ENCODE measurements at regions not wholly inside any gene's neighbourhood (a gene's known extent, or its start where the extent isn't known, plus 50 kb on each side); places are given as distances from the start of the nearest gene placed in this dataset.

DNA sequence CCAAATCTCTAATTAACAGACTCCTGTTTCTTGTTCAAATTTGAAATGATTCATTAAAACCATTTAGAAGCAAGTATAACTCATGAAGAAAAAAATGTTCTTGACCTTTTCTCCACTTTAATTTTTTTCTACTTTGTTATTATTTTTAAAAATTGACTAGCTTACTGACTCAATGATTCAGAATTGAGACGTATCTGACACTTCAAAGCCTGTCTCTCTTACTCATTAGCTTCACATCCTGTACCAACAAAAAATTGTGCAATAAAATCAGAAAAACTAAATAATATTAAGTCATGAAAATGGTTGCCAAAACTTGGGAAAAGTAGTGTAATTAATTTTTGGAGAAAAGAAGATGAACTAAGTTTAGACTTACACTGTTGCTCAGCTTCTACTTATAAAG, 331.2 kb downstream of the SLC16A7 start:
- Histone ChIP-seq H3K27me3 (no peaks in the 10 kb centered on the region), H3K4me3 (no peak overlapping the region), H3K36me3 (no peaks in the 10 kb centered on the region), H3K4me1 (no peaks in the 10 kb centered on the region), H3K27ac (no peak overlapping the region), H3K9me3 (no peaks in the 10 kb centered on the region)
- no peak for DNase-seq (ENCODE audit: low spot score in 2 of 2)
- no peak for TF ChIP-seq CTCF (IDR thresholded peaks at IDR 0.05)
- no peak for TF ChIP-seq POLR2AphosphoS5 (IDR thresholded peaks at IDR 0.05)
- TF ChIP-seq POLR2A (IDR thresholded peaks at IDR 0.05), result no peak
- intact Hi-C loops (cut with DNase I; ENCODE audit: low total_unique reads), result no loop called here

DNA sequence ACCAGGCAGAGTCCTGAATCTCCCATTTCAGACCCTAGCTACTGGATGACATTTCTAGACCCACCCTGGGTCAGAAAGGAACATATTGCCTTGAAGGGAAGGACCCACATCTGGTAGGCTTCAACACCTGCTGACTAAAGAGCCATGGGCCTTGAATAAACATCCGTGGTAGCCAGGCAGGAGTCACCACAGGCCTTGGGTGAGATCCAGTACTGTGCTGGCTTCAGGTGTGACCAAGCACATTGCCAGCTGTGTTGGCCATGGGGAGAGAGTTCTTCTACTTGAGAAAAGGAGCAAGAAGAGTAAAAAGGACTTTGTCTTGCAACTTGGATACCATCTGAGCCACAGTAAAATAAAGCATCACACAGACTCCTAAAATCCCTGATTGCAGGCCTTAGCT, 332.6 kb downstream of the SLC16A7 start:
- no peak overlapping the region for H3K4me3 ChIP-seq
- H3K9me3 ChIP-seq, result no peaks in the 10 kb centered on the region
- no peaks in the 10 kb centered on the region for H3K4me1 ChIP-seq
- no peak for TF ChIP-seq POLR2AphosphoS5 (IDR thresholded peaks at IDR 0.05)
- no peak for TF ChIP-seq CTCF (IDR thresholded peaks at IDR 0.05)
- TF ChIP-seq POLR2A (IDR thresholded peaks at IDR 0.05), result no peak
- no peak for DNase-seq (ENCODE audit: low spot score in 2 of 2)
- H3K27me3 ChIP-seq, result no peaks in the 10 kb centered on the region
- no peak overlapping the region for H3K27ac ChIP-seq
- H3K36me3 ChIP-seq, result no peaks in the 10 kb centered on the region
- intact Hi-C loops (cut with DNase I; ENCODE audit: low total_unique reads), result no loop called here

GRCh38 chr12:59929110-59929509, 333.3 kb downstream of the SLC16A7 start:
- Histone ChIP-seq H3K4me3 (no peak overlapping the region), H3K27me3 (no peaks in the 10 kb centered on the region), H3K36me3 (no peaks in the 10 kb centered on the region), H3K4me1 (no peaks in the 10 kb centered on the region), H3K9me3 (no peaks in the 10 kb centered on the region), H3K27ac (no peak overlapping the region)
- no peak for TF ChIP-seq POLR2A (IDR thresholded peaks at IDR 0.05)
- TF ChIP-seq CTCF (IDR thresholded peaks at IDR 0.05), result no peak
- no peak for TF ChIP-seq POLR2AphosphoS5 (IDR thresholded peaks at IDR 0.05)
- no peak for DNase-seq (ENCODE audit: low spot score in 2 of 2)
- intact Hi-C loops (cut with DNase I; ENCODE audit: low total_unique reads), result no loop called here

DNA sequence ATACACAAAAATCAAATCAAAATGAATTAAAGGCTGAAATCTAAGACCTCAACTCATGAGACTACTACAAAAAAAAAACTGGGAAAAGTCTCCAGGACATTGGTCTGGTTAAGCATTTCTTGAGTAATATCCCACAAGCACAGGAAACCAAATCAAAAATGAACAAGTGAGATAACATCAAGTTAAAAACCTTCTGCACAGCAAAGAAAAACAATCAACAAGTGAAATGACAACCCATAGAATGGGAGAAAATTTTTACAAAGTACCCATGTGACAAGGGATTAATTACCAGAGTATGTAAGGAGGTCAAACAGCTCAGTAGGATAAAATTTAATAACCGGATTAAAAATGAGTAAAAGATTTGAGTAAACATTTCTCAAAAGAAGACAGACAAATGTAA, 338.7 kb downstream of the SLC16A7 start:
- H3K36me3 ChIP-seq, result no peaks in the 10 kb centered on the region
- H3K9me3 ChIP-seq, result no peaks in the 10 kb centered on the region
- DNase-seq (ENCODE audit: low spot score in 2 of 2), result no peak
- TF ChIP-seq POLR2AphosphoS5 (IDR thresholded peaks at IDR 0.05) (no peak), CTCF (IDR thresholded peaks at IDR 0.05) (no peak)
- H3K27ac ChIP-seq, result no peak overlapping the region
- H3K4me3 ChIP-seq, result no peak overlapping the region
- no peaks in the 10 kb centered on the region for H3K4me1 ChIP-seq
- intact Hi-C loops (cut with DNase I; ENCODE audit: low total_unique reads), result no loop called here
- H3K27me3 ChIP-seq, result no peaks in the 10 kb centered on the region

GRCh38 chr12:59936534-59936933, 340.7 kb downstream of the SLC16A7 start:
- no peak for DNase-seq (ENCODE audit: low spot score in 2 of 2)
- intact Hi-C loops (cut with DNase I; ENCODE audit: low total_unique reads), result no loop called here
- no peak overlapping the region for H3K27ac ChIP-seq
- H3K27me3 ChIP-seq, result no peaks in the 10 kb centered on the region
- no peaks in the 10 kb centered on the region for H3K9me3 ChIP-seq
- no peak overlapping the region for H3K4me3 ChIP-seq
- no peaks in the 10 kb centered on the region for H3K36me3 ChIP-seq
- TF ChIP-seq POLR2A (IDR thresholded peaks at IDR 0.05), result no peak
- TF ChIP-seq POLR2AphosphoS5 (IDR thresholded peaks at IDR 0.05), result no peak
- no peak for TF ChIP-seq CTCF (IDR thresholded peaks at IDR 0.05)
- no peaks in the 10 kb centered on the region for H3K4me1 ChIP-seq

All from breast epithelium (tissue), 4 donors.